SK-N-SH (cell line): ENCODE measurements at regions not wholly inside any gene's neighbourhood (a gene's known extent, or its start where the extent isn't known, plus 50 kb on each side); places are given as distances from the start of the nearest gene placed in this dataset.

Experiments used
- EP300 ChIP-seq, 2 experiments: IDR thresholded peaks; 2 replicates each; pipeline versions ENCODE4 v1.4.0 to v1.6.1; 2012; ENCODE audit warnings: borderline replicate concordance in 1 of 2, low read depth in 1 of 2, low read length in 1 of 2
- POLR2AphosphoS5 ChIP-seq: IDR thresholded peaks from 2 replicates; pipeline ENCODE4 v1.6.1; 2012; ENCODE audit warnings: low read depth, low read length
- YY1 ChIP-seq: IDR thresholded peaks from 2 replicates; pipeline ENCODE4 v1.4.0; 2012; ENCODE audit warnings: low read depth, mild to moderate bottlenecking

- TF ChIP-seq EP300 (IDR thresholded peaks at IDR 0.05; ENCODE audit: borderline replicate concordance in 1 of 2, low read depth in 1 of 2, low read length in 1 of 2) (no peak), YY1 (no peak), POLR2AphosphoS5 (no peak)
Measured at GRCh38 chr2:116948258-116948657, 866.2 kb upstream of the DDX18 start.
